Body of pancreas (tissue), 4 donors: ENCODE measurements at regions not wholly inside any gene's neighbourhood (a gene's known extent, or its start where the extent isn't known, plus 50 kb on each side); places are given as distances from the start of the nearest gene placed in this dataset.

ENCODE experiments used
- CTCF ChIP-seq, 7 experiments: fragments of 450-650 bp in 4 of 7; fragments of 200-600 bp in 3 of 7; sonication (generic) in 3 of 7; IDR thresholded peaks; one replicate each; pipeline ENCODE4 v1.5.1; 2016 to 2019; ENCODE audit warnings: antibody characterized with exemption in 7 of 7
- POLR2A ChIP-seq, 3 donors: fragments of 450-650 bp; IDR thresholded peaks; one replicate each; pipeline ENCODE4 v1.6.1; 2016; ENCODE audit warnings: antibody characterized with exemption in 3 of 3, mild to moderate bottlenecking in 2 of 3

DNA sequence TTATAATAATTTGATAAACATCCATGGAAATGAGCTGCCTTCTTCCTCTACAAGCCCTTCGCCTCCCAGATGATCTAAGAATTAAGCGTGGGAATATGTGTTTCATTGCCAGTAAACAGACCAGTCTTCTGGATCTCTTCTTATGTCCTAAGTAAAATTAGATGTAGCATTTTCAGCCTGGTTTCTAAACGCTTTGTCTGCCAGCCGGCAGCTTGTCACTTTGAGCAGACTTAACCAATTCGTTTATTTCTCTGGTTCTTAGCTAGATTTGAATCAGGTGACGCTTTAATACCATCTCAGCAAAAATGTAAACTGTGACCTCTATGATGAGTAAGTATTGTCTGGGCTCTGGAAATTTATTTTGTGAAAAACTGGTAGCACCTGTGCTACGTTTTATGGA, 380.6 kb upstream of the NUDT12 start:
- no peak for TF ChIP-seq POLR2A (IDR thresholded peaks at IDR 0.05)
- no peak for TF ChIP-seq CTCF (IDR thresholded peaks at IDR 0.05)
